ENCODE measurements at regions not wholly inside any gene's neighbourhood (a gene's known extent, or its start where the extent isn't known, plus 50 kb on each side); places are given as distances from the start of the nearest gene placed in this dataset.
"Not testable (repeated sequence)": the region's sequence is repeated elsewhere in the genome, so short reads cannot be mapped to it uniquely, and the experiment has no call there.

- TF ChIP-seq, protein P1, sequence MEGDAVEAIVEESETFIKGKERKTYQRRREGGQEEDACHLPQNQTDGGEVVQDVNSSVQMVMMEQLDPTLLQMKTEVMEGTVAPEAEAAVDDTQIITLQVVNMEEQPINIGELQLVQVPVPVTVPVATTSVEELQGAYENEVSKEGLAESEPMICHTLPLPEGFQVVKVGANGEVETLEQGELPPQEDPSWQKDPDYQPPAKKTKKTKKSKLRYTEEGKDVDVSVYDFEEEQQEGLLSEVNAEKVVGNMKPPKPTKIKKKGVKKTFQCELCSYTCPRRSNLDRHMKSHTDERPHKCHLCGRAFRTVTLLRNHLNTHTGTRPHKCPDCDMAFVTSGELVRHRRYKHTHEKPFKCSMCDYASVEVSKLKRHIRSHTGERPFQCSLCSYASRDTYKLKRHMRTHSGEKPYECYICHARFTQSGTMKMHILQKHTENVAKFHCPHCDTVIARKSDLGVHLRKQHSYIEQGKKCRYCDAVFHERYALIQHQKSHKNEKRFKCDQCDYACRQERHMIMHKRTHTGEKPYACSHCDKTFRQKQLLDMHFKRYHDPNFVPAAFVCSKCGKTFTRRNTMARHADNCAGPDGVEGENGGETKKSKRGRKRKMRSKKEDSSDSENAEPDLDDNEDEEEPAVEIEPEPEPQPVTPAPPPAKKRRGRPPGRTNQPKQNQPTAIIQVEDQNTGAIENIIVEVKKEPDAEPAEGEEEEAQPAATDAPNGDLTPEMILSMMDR (IDR thresholded peaks at IDR 0.05; ENCODE audit: low read length, missing control alignments), result no peak
- no peak overlapping the region for H3K4me3 ChIP-seq (replicated peaks; ENCODE audit: low read depth, low read length)
- DNase-seq (ENCODE audit: low read depth), result no peak
Observed at GRCh38 chr17:64779376-64780095, 117.4 kb upstream of the SMURF2 start.

- not testable (repeated sequence) for DNase-seq (ENCODE audit: low read depth); H3K4me3 ChIP-seq (replicated peaks; ENCODE audit: low read depth, low read length)
Observed at GRCh38 chr17:64779098-64779375, 116.9 kb upstream of the SMURF2 start.

DNA sequence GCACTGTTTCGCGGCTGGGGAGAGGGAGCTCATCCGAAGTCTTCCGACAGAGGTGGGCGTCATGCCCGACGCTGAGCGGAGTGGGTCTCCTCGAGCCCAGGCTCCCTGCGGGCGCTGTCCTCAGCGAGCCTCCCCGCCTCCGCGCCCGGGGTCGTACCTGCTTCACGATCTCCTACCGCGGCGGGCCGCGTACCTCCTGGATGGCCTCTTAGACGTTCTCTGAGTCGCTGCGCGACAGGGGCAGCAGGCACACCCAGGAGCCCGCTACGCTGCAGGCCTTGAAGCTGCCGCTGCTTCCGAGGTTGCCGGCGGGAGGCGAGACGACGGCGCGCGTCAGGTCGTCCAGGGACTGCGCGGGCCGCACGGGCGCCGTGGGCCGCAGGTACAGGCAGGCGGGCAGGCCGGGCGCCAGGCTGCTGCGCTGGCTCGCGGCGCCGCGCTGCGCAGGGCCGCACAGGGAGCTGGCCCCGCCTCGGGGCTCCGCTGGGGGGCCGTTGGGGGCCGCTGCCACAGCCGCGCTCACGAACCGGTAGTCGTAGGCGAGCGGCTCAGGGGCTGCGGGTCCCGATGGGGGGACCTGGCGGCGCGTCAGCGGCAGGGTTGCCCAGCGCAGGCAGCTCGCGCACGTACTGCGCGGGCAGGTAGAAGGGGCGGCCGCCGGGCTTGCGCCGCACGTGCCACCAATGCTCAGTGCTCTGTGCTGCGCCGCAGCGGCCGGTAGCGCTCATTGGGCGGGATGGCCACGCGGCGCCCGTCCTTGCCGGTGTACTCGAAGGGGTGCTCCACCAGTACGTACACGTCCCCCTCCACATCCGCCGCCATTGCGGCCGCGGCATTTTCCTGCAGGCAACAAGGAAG, 116.4 kb upstream of the SMURF2 start:
- no peak overlapping the region for H3K4me3 ChIP-seq (replicated peaks; ENCODE audit: low read depth, low read length)
- TF ChIP-seq, protein P1 (IDR thresholded peaks at IDR 0.05; ENCODE audit: low read length, missing control alignments), result no peak
- DNase-seq (ENCODE audit: low read depth), result no peak

GRCh38 chr17:64777415-64778239, 115.5 kb upstream of the SMURF2 start:
- DNase-seq (ENCODE audit: low read depth), result no peak
- H3K4me3 ChIP-seq (replicated peaks; ENCODE audit: low read depth, low read length), result no peak overlapping the region
- TF ChIP-seq, protein P1 (IDR thresholded peaks at IDR 0.05; ENCODE audit: low read length, missing control alignments), result no peak

GRCh38 chr17:64776720-64777414, 114.8 kb upstream of the SMURF2 start:
- TF ChIP-seq, protein P1 (IDR thresholded peaks at IDR 0.05; ENCODE audit: low read length, missing control alignments), result peak; percentile 67
- peak; percentile 82 for DNase-seq (ENCODE audit: low read depth)
- peak overlapping the region; percentile 17 for H3K4me3 ChIP-seq (replicated peaks; ENCODE audit: low read depth, low read length)

GRCh38 chr17:64775701-64776570, 113.8 kb upstream of the SMURF2 start:
- no peak overlapping the region for H3K4me3 ChIP-seq (replicated peaks; ENCODE audit: low read depth, low read length)
- DNase-seq (ENCODE audit: low read depth), result no peak
- TF ChIP-seq, protein P1 (IDR thresholded peaks at IDR 0.05; ENCODE audit: low read length, missing control alignments), result no peak
